Erythroblast (primary cell): ENCODE measurements at regions not wholly inside any gene's neighbourhood (a gene's known extent, or its start where the extent isn't known, plus 50 kb on each side); places are given as distances from the start of the nearest gene placed in this dataset.
"Not testable (repeated sequence)": the region's sequence is repeated elsewhere in the genome, so short reads cannot be mapped to it uniquely, and the experiment has no call there.

Experiments used
- DNase-seq, 2 experiments: peaks; one replicate each; lab custom pipeline; 2025; lab: John Stamatoyannopoulos, UW
- GATA1 ChIP-seq: IDR thresholded peaks from 2 replicates; pipeline ENCODE4 v1.6.1; 2011; ENCODE audit warnings: low read depth, mild to moderate bottlenecking, control low read depth, low read length, moderate library complexity
- POLR2A ChIP-seq: IDR thresholded peaks from 2 replicates; pipeline ENCODE4 v1.6.1; 2011; ENCODE audit warnings: mild to moderate bottlenecking, low read length

- no peak for TF ChIP-seq POLR2A
- no peak for TF ChIP-seq GATA1
- no peak for DNase-seq
These were observed 297.3 kb upstream of the RIOK2 start for GRCh38 chr5:97480313-97480712.

- TF ChIP-seq GATA1 (no peak), POLR2A (no peak)
- no peak for DNase-seq
These were observed 305.1 kb upstream of the RIOK2 start for GRCh38 chr5:97488126-97488668.

DNA sequence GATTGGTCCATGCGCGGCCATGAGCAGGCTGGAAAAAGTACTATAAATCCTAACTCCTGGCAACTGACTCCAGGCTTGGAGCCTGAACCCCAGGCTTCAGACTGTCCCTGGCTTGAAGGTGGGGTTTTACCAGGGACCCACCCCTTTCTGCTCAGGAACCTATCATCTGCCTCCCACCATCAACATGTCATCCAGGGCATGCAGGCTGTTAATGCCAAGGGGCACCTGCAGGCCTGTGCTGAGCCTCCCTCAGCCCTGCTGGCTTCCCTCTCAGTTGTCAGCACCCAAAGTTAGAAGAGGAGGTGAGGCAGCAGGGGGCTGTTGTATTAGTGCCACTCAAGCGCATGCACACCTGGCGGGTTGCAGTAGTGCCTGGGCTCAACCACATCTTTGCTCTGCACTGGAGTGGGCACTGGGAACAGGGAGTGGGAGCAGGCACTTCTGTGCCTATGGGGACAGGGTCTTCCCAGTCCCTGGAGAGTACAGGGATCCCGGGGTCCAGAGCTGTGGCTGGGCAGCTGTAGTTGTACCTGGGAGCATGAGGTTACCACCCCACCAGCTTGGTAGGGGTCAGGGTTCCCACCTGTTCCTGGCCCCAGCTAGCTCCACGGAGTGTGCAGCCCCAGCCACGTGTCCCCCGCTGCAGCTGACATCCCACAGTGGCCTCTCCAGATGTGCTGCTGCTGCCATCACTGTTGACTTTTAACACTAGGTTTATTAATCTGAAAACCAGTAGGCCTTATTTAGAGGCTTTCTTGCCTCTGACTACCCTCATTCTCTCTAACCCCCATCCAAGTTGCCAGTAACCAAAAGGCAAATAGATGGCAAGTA lies 306.2 kb upstream of the RIOK2 start:
- TF ChIP-seq POLR2A (no peak), GATA1 (no peak)
- DNase-seq = no peak

GRCh38 chr5:97494465-97494864 lies 311.4 kb upstream of the RIOK2 start:
- no peak for DNase-seq
- TF ChIP-seq POLR2A = no peak

- TF ChIP-seq POLR2A (no peak), GATA1 (no peak)
These were observed 312.3 kb upstream of the RIOK2 start for GRCh38 chr5:97495301-97495700.

GRCh38 chr5:97496037-97496436 lies 313.0 kb upstream of the RIOK2 start:
- DNase-seq = no peak
- TF ChIP-seq GATA1 (no peak), POLR2A (no peak)

More at GRCh38 chr5:97495301-97495700, 312.3 kb upstream of the RIOK2 start:
- no peak for DNase-seq

GRCh38 chr5:97498657-97499056 lies 315.6 kb upstream of the RIOK2 start:
- DNase-seq = no peak

DNA sequence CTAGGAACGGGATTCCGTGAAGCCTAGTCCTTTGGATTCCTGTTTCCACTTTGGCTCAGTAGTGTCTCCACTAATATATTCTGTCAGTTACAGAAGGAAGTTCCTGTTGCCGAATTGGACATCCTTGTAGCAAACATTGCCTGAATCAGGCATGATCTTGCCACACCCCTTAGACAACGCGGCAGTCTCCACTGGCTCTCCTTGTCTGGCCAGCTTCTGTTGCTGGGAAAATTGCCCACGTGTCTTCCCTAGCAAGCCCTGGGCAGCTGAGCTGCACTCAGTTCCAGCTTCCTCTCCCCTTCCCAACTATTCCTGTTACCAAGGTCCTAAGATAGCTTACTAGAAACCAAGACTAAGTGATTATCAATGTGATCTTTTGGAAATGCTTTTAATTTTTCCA lies 316.6 kb upstream of the RIOK2 start:
- no peak for DNase-seq
- TF ChIP-seq POLR2A = no peak
- TF ChIP-seq GATA1 = no peak

More at GRCh38 chr5:97498657-97499056, 315.6 kb upstream of the RIOK2 start:
- TF ChIP-seq GATA1 = no peak
- no peak for TF ChIP-seq POLR2A

- no peak for DNase-seq
- TF ChIP-seq GATA1 (no peak), POLR2A (no peak)
These were observed 318.4 kb upstream of the RIOK2 start for GRCh38 chr5:97501286-97501964.

GRCh38 chr5:97501965-97502305 lies 318.9 kb upstream of the RIOK2 start:
- DNase-seq = no peak
- TF ChIP-seq POLR2A = no peak
- TF ChIP-seq GATA1 = no peak

DNA sequence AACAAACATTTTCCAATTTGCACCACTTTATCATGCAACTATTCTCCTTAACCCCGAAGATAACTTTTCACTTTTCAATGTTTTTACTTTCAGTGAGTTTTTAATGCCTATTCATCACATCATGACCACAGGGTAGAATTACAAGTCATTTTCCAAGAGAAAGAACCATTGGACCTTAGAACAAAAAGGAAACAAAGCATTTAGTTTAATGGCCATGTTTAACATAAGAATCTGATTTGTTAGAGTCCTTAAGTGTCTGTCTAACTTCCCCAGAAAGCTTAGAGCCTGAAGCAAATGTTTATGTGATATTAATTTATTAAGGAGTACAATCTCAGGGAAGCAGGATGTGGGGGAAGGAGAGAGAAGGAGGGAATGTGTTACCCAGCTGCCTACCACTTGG lies 325.8 kb upstream of the RIOK2 start:
- DNase-seq = no peak
- TF ChIP-seq GATA1 = no peak

DNA sequence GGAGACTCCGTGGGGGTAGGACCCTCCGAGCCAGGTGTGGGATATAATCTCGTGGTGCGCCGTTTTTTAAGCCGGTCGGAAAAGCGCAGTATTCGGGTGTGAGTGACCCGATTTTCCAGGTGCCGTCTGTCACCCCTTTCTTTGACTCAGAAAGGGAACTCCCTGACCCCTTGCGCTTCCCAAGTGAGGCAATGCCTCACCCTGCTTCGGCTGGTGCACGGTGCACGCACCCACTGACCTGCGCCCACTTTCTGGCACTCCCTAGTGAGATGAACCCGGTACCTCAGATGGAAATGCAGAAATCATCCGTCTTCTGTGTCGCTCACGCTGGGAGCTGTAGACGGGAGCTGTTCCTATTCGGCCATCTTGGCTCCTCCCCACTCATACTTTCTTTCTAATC lies 336.5 kb upstream of the RIOK2 start:
- DNase-seq = not testable (repeated sequence)

GRCh38 chr5:97523336-97523735 lies 340.3 kb upstream of the RIOK2 start:
- DNase-seq = not testable (repeated sequence)

DNA sequence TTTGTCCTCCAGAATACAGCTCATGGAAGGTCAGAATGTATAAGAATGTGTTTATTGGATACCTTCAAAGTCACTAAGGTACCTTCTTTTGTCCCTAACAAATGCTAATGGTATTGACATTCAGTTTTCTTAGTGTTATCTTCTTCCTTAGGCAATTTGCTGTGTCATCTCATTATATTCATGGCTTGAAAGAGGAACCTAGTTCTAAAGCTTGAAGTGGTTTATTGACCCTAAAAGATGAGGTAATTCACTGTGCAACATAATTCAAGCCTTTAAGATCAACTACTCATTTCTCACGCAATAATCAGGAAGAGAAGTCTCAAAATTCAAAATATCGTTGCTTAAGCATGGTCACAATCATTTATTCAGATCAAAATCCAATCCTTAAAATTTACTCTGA lies 342.7 kb upstream of the RIOK2 start:
- TF ChIP-seq POLR2A (no peak), GATA1 (no peak)
- no peak for DNase-seq

DNA sequence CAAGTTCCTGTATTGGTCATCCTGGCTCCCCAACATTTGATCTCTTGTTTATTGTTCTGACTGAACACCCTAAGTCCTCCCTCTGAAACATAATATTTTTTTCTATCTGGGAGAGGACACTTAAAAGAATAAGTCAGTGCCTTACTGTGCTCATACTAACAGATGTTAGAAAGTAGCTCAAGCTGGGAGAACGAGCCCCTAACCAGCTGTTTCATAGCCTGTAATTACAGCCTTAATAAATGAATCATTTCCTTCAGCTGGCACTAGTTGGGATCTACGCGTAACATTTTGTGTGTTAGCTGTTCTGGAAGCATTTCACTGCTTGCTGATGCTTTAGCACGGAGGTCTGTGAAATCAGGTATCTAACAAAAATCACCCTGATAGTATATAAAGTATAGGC lies 345.9 kb upstream of the RIOK2 start:
- DNase-seq = no peak
- TF ChIP-seq POLR2A = no peak
- TF ChIP-seq GATA1 = no peak
